ENCODE measurements at regions not wholly inside any gene's neighbourhood (a gene's known extent, or its start where the extent isn't known, plus 50 kb on each side); places are given as distances from the start of the nearest gene placed in this dataset.

Small RNA genes in the stretch of these regions (small RNA-seq; reads per million reads assigned to genes)
- gene AL359999.1: 0 reads per million in 2 experiments
